SU-DHL-6 (cell line): ENCODE measurements at regions not wholly inside any gene's neighbourhood (a gene's known extent, or its start where the extent isn't known, plus 50 kb on each side); places are given as distances from the start of the nearest gene placed in this dataset.

Experiments
- EZH2phosphoT487 ChIP-seq: fragments of 200-600 bp; sonication (generic), shearing (Covaris generic); conservative IDR thresholded peaks from 2 replicates; pipeline ENCODE4 v1.6.1; 2018; ENCODE audit warnings: mild to moderate bottlenecking, antibody characterized with exemption, low read length, moderate library complexity, mixed read lengths
- TF ChIP-seq, protein P1 (sequence below): fragments of 200-600 bp; sonication (generic); IDR thresholded peaks from one replicate; pipeline ENCODE4 v1.5.1; 2017; ENCODE audit warnings: antibody characterized with exemption, mild to moderate bottlenecking, low read length, moderate library complexity; ENCODE audit not compliant: insufficient read depth, poor library complexity, severe bottlenecking

- TF ChIP-seq, protein P1, sequence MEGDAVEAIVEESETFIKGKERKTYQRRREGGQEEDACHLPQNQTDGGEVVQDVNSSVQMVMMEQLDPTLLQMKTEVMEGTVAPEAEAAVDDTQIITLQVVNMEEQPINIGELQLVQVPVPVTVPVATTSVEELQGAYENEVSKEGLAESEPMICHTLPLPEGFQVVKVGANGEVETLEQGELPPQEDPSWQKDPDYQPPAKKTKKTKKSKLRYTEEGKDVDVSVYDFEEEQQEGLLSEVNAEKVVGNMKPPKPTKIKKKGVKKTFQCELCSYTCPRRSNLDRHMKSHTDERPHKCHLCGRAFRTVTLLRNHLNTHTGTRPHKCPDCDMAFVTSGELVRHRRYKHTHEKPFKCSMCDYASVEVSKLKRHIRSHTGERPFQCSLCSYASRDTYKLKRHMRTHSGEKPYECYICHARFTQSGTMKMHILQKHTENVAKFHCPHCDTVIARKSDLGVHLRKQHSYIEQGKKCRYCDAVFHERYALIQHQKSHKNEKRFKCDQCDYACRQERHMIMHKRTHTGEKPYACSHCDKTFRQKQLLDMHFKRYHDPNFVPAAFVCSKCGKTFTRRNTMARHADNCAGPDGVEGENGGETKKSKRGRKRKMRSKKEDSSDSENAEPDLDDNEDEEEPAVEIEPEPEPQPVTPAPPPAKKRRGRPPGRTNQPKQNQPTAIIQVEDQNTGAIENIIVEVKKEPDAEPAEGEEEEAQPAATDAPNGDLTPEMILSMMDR: no peak
- no peak for TF ChIP-seq EZH2phosphoT487
These were observed 177.1 kb upstream of the HDAC4 start for GRCh38 chr2:239577935-239578334.
